ENCODE measurements at regions not wholly inside any gene's neighbourhood (a gene's known extent, or its start where the extent isn't known, plus 50 kb on each side); places are given as distances from the start of the nearest gene placed in this dataset.
"Not testable (repeated sequence)": the region's sequence is repeated elsewhere in the genome, so short reads cannot be mapped to it uniquely, and the experiment has no call there.

- DNase-seq (ENCODE audit: low spot score) (no peak), FAIRE-seq (no peak)
Measured at GRCh38 chr10:62585211-62585775, 211.1 kb downstream of the ZNF365 start.

- FAIRE-seq, result no peak
- DNase-seq (ENCODE audit: low spot score), result no peak
Measured at GRCh38 chr10:62587011-62587410, 212.8 kb downstream of the ZNF365 start.

DNA sequence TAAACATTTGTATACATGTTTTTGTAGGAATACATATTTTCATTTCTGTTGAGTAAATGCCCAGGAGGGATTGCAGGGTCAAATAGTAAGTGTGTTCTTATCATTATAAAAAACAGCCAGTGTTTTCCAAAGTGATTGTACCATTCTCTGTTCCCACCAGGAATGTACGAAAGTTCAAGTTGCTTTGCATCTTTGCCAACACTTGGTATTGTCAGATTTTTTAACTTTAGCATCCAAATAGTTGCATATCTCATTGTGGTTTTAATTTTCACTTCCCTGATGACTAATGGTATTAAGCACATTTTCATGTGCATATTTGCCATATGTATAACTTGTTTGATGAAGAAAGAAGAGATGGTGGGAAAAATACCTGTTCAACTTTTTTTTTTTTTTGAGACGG is 213.9 kb downstream of the ZNF365 start:
- FAIRE-seq (no peak), DNase-seq (ENCODE audit: low spot score) (no peak)

DNA sequence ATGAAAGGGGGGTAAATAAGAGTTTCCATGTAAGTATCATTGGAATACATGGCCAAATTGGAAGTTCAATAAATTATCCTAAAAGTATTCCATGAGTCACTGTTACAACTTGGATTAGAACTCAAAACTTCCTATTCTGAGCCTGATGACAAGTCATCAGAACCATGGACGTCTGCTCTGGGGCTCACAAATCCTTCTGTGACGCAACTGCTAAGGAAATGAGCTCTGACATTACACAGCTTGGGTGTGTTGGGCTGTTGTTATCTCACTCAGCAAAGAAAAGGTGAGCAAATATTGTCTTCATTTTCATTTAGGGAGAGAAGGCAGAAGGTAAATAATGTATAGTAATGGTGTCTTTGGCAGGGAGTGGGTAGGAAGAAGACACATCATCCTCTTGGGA is 214.8 kb upstream of the ADO start:
- FAIRE-seq (no peak), DNase-seq (ENCODE audit: low spot score) (no peak)

DNA sequence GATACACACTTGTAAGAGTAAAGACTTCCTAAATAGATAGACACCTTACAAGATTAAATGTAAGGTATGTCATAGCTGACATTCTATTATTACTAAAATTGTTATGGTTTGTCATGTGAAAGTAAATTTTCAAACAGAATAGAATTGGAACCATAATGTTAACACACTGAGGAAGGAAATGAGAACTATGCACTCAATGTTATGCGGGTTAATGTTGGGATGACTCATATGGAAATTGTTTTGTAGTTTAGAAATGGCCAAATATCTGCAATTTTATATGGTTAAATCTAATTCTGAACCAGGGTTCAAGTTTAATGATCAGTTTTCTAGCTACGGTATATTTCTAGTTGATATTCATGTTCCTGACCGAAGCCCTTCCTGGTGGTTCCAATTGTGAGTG is 214.2 kb upstream of the ADO start:
- DNase-seq (ENCODE audit: low spot score) (no peak), FAIRE-seq (no peak)

GRCh38 chr10:62594093-62594520 is 210.4 kb upstream of the ADO start:
- peak; percentile 30 for FAIRE-seq
- DNase-seq (ENCODE audit: low spot score), result peak; percentile 79

GRCh38 chr10:62597226-62597625 is 207.3 kb upstream of the ADO start:
- DNase-seq (ENCODE audit: low spot score) (no peak), FAIRE-seq (no peak)

- FAIRE-seq (no peak), DNase-seq (ENCODE audit: low spot score) (no peak)
Measured at GRCh38 chr10:62599161-62599560, 205.4 kb upstream of the ADO start.

- FAIRE-seq, result not testable (repeated sequence)
Measured at GRCh38 chr10:62606551-62606950, 198.0 kb upstream of the ADO start.

GRCh38 chr10:62608189-62608875 is 196.2 kb upstream of the ADO start:
- not testable (repeated sequence) for DNase-seq (ENCODE audit: low spot score); FAIRE-seq

More at GRCh38 chr10:62606551-62606950, 198.0 kb upstream of the ADO start:
- DNase-seq (ENCODE audit: low spot score), result not testable (repeated sequence)

DNA sequence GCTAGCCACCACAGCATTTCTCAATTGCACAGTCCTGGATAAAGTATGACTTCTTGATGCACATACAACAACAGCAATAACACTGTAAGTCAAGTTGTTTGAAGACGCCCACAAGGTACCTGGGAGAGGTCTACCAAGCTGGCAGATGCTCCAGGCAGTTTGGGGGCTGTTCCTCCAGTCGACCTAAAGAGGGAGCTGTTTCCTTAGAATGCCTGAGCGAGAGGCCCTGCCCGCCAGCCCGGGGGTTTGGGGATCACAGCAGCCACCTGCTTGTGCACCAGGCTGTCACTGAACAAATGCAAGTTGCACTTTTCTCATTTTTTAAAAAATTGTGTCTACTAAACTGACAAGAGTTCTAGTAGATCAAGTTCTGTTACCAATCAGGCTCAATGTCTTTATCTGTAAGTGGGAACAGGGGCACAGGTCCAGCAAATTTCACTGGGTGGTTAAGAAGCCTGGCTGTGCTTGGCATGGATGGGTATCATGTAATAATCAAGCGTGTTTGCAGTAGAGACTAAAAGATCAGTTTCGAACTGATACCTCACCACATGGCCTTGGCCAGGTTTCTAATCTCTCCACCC is 193.8 kb upstream of the ADO start:
- DNase-seq (ENCODE audit: low spot score) (peak; percentile 76), FAIRE-seq (peak; percentile 71)

DNA sequence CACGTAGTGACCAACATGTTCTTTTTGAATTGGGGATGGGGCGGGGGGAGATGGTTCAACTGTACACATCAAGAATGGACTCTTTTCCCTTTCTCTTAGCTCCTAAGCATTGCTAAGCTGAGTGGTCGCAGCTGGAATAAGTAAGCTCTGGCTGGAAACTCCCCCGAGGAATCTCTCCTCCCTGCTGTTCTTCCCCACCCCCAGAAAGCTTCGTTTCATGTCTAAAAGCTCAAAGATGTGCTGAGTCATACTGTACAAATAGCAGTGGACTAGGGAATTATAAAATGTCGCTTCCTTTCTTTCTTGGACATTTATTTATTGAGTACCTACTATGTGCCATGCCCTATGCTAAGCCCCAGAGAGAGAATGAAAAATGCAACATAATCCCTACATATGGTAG is 191.1 kb upstream of the ADO start:
- DNase-seq (ENCODE audit: low spot score) (no peak), FAIRE-seq (no peak)

DNA sequence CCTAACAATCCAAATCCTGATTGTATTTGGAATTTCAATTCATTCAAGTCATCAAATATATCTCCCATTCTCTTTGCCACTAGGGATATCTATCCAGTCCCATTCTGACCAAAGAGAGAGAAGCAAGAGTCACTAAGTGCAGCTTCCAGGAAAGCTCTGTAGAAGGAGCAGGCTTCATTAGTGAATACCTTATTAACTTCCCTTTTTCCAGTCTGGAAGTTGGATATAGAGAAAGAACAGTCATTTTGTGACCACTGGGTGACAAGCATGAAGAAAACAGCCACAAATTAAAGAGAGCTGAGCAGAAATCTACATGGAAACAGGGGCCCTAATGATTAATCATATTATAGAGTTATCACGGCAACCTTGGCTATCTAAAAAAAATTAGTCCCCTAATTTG is 190.7 kb upstream of the ADO start:
- FAIRE-seq (no peak), DNase-seq (ENCODE audit: low spot score) (no peak)

DNA sequence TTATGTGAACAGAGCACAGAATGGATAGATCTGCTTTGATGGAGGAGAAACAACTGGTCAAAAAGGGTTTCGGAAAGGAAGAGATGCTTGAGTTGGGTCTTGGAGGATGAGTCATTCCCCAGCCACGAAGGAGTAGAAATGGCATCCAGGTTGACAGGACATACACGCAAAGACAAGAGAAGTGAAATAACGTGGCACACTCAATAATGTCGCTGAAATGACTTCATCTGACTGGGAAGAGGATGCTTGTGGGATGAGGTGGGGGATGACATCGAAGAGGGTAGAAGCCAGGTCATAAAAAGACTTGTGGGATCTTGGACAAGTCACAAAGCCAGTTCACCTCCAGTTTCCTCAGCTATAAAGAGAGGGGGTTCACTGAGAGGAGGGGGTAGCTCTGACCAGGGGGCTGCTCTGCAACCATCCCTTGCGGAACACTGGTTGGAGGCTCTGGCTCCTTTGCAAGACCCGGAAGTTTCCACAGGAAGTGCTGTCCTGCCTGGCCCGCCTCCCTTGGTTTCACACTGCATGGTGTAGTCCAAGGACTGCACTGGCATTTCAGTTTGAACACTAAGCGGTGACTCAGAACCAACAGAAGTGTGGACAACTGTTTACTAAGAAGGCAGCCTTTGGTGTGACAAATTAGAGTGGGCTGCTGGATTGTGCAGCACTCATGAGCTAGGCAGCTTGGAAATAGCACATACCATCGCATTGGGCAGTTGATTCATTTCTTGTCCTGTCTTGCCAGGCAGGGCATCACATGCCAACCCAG is 189.9 kb upstream of the ADO start:
- FAIRE-seq, result peak; percentile 93
- DNase-seq (ENCODE audit: low spot score), result peak; percentile 50

- peak; percentile 52 for FAIRE-seq
- DNase-seq (ENCODE audit: low spot score), result no peak
Measured at GRCh38 chr10:62616885-62617590, 187.5 kb upstream of the ADO start.

GRCh38 chr10:62617652-62618051 is 186.9 kb upstream of the ADO start:
- FAIRE-seq (no peak), DNase-seq (ENCODE audit: low spot score) (no peak)

GRCh38 chr10:62618054-62618453 is 186.5 kb upstream of the ADO start:
- DNase-seq (ENCODE audit: low spot score), result no peak
- FAIRE-seq, result no peak

DNA sequence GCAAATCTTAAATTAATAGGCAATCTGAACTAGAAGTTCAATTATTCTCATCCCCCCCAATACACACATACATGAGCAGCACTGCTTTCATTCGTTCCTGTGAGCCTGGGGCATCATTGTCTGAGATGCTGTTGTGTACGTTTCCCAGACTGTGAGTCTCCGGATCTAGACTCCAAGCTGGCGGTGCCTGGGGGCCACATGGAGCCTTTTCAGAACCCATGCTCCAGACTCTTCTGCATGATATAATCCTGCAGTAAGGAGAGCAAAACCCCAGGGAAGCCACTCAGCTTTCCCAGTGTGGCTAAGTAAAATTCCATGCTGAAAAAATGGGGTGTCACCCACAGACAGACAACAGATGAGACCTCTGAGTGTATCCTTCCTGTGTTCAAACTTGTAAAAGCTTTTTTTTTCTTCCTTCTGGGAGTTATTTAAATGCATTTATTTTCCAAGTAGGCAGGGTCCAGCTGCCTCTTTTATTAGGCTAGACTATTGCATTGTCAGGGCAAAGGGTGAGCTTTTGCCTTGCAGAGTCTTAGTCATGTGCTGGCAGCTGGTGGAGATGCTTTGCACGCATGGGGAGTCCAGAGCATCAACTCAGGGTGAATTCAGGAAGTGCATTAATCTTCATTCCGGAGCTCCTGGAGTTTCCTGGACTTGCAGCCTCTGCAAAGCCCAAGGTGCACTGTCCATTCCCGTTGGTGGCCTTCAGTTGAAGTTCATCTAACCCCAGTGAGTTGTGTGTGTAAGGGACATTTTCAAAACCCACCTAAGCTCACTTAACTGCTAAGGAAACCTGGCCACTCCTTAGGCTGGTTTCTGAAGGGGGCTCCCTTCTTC is 185.7 kb upstream of the ADO start:
- DNase-seq (ENCODE audit: low spot score) (no peak), FAIRE-seq (no peak)

- DNase-seq (ENCODE audit: low spot score) (no peak), FAIRE-seq (no peak)
Measured at GRCh38 chr10:62619413-62619738, 185.1 kb upstream of the ADO start.

DNA sequence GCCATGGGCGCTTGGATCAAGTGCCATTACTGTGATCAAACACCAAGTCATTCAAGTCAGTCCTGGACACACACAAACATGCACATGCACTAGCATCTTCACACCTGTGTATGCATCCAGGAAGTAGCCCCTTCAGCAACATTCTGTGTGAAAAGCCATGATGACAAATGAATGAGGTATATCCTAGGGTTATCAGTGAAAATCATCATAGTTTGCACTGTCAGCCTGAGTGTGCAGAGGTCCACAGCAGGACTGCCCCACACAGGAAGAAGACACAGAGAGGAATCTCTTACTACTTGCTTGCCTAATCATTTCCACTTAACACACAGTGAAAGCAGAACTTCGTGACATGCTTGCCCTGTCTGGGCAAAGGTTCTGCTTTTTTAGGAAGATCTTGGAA is 184.0 kb upstream of the ADO start:
- no peak for DNase-seq (ENCODE audit: low spot score)
- FAIRE-seq, result no peak

DNA sequence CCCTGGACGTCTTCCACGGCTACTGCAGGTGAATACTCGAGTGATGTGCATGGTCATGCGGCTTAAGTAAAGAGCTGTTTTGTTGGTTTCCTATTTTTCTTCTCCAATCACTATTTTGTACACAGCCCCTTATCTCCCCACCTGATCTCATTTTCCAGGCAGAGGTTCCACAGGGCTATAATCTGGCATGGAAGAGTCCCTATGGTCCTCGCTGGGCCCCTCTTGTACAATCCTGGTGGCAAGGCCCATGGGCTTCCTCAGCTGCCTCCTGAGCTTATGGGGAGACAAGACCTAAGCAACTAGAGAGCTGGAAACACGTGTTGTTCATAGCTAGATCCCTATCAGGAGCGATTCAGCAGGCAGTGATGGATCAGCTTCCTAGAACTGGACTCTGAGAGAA is 181.3 kb upstream of the ADO start:
- DNase-seq (ENCODE audit: low spot score), result no peak
- FAIRE-seq, result no peak
